HepG2 (cell line): ENCODE measurements at regions not wholly inside any gene's neighbourhood (a gene's known extent, or its start where the extent isn't known, plus 50 kb on each side); places are given as distances from the start of the nearest gene placed in this dataset.

Experiments used
- ATAC-seq: fragments of 200-7000 bp; cut with Tn5 transposase; 3 replicates; pipeline ENCODE4 v1.9.1; 2020; ENCODE audit warnings: mild to moderate bottlenecking, moderate library complexity
- BruUV-seq: library from RNA; stranded (reverse); fragments of 400-500 nt; replicated peaks from 2 replicates; lab custom pipeline; 2021; lab: Mats Ljungman, UMichigan
- CTCF ChIA-PET: fragments of 300-600 bp; formaldehyde crosslinking; extraction: SDS; loops from one replicate; lab custom pipeline; 2021; ENCODE audit warnings: low total read pairs, inconsistent platforms, low intra/inter-chr PET ratio; lab: Yijun Ruan, JAX
- POLR2A ChIA-PET: fragments of 350-600 bp; sonication (Branson Sonifier 250); formaldehyde crosslinking; loops from one replicate; lab custom pipeline; 2020; ENCODE audit warnings: antibody characterized with exemption, inconsistent platforms; lab: Yijun Ruan, JAX
- DNase-seq: peaks from one replicate; pipeline ENCODE4 v3.0.0-alpha.2; 2015; ENCODE audit warnings: low spot score
- FAIRE-seq: peaks from 3 replicates; lab custom pipeline; 2011; peaks lifted over from hg19 to GRCh38; lab: Jason Lieb, UNC
- H2AFZ ChIP-seq: one replicate; pipeline ENCODE4 v1.6.1; 2011; ENCODE audit warnings: low read length, inconsistent platforms
- H3K27ac ChIP-seq: fragments of 300-600 bp; 3 replicates; pipeline ENCODE4 v1.8.0; 2011; ENCODE audit warnings: mixed run types, mild to moderate bottlenecking, mixed read lengths, low read length, inconsistent platforms; ENCODE audit not compliant: insufficient read depth; ENCODE audit errors: extremely low read length
- H3K27me3 ChIP-seq, 2 experiments: fragments of 200-600 bp in 1 of 2; 2 replicates in 1 of 2; 3 replicates in 1 of 2; pipeline versions ENCODE4 v1.6.0 to v1.8.0; 2011; ENCODE audit warnings: low read length in 2 of 2, mild to moderate bottlenecking in 2 of 2, moderate library complexity in 2 of 2, inconsistent platforms in 1 of 2; ENCODE audit not compliant: insufficient read depth in 2 of 2, control insufficient read depth in 1 of 2
- H3K36me3 ChIP-seq, 2 experiments: fragments of 200-600 bp in 1 of 2; replicated peaks in 1 of 2; 2 replicates in 1 of 2; 3 replicates in 1 of 2; pipeline versions ENCODE4 v1.5.1 to v1.8.0; 2011; ENCODE audit warnings: low read length in 2 of 2, inconsistent platforms in 1 of 2; ENCODE audit not compliant: insufficient read depth in 2 of 2, control insufficient read depth in 1 of 2
- H3K4me1 ChIP-seq: 2 replicates; pipeline ENCODE4 v1.5.1; 2012; ENCODE audit warnings: low read length, inconsistent platforms; ENCODE audit not compliant: insufficient read depth
- H3K4me2 ChIP-seq: 2 replicates; pipeline ENCODE4 v1.6.0; 2011; ENCODE audit warnings: low read depth, low read length, inconsistent platforms
- H3K4me3 ChIP-seq, 3 experiments: fragments of 200-600 bp in 1 of 3; sonication (generic), shearing (Covaris generic) in 1 of 3; replicated peaks in 1 of 3; 2 replicates each; pipeline ENCODE4 v1.5.1; 2011 to 2016; ENCODE audit warnings: low read length in 3 of 3, inconsistent platforms in 2 of 3, low read depth in 2 of 3, mild to moderate bottlenecking in 2 of 3, control low read depth in 1 of 3, mixed read lengths in 1 of 3; ENCODE audit not compliant: insufficient read depth in 1 of 3
- H3K79me2 ChIP-seq: one replicate; pipeline ENCODE4 v1.6.1; 2011; ENCODE audit warnings: low read length, inconsistent platforms; ENCODE audit not compliant: insufficient read depth
- H3K9ac ChIP-seq: 2 replicates; pipeline ENCODE4 v1.6.0; 2011; ENCODE audit warnings: mild to moderate bottlenecking, low read depth, low read length, inconsistent platforms; ENCODE audit not compliant: insufficient read depth
- H3K9me3 ChIP-seq: 2 replicates; pipeline ENCODE4 v1.5.1; 2012; ENCODE audit warnings: mild to moderate bottlenecking, low read length
- H4K20me1 ChIP-seq: 2 replicates; pipeline ENCODE4 v1.6.0; 2011; ENCODE audit warnings: inconsistent platforms, mild to moderate bottlenecking, low read length, moderate library complexity; ENCODE audit not compliant: insufficient read depth
- ATF2 ChIP-seq: sonication (generic); formaldehyde crosslinking; IDR thresholded peaks from 2 replicates; pipeline ENCODE4 v1.4.0; 2020; ENCODE audit warnings: missing genetic modification reagents
- ATF7 ChIP-seq, 2 experiments: fragments of 450-650 bp in 1 of 2; sonication (generic) in 1 of 2; formaldehyde crosslinking in 1 of 2; IDR thresholded peaks; 2 replicates each; pipeline versions ENCODE4 v1.4.0 to v1.6.1; 2016 to 2020; ENCODE audit warnings: antibody characterized with exemption in 1 of 2, mild to moderate bottlenecking in 1 of 2, missing genetic modification reagents in 1 of 2
- CEBPB ChIP-seq: IDR thresholded peaks from 2 replicates; pipeline ENCODE4 v1.6.1; 2011; ENCODE audit warnings: low read depth, low read length, improper control_type of control experiment, borderline replicate concordance
- ESRRA ChIP-seq: sonication (generic); formaldehyde crosslinking; IDR thresholded peaks from 2 replicates; pipeline ENCODE4 v1.5.1; 2020; ENCODE audit warnings: mild to moderate bottlenecking, low read depth, missing genetic modification reagents
- HMGXB3 ChIP-seq: sonication (generic); formaldehyde crosslinking; IDR thresholded peaks from 2 replicates; pipeline ENCODE4 v1.4.0; 2020; ENCODE audit warnings: missing genetic modification reagents, borderline replicate concordance
- SCMH1 ChIP-seq: sonication (generic); formaldehyde crosslinking; IDR thresholded peaks from 2 replicates; pipeline ENCODE4 v1.9.0; 2021; ENCODE audit warnings: missing genetic modification reagents, mild to moderate bottlenecking, borderline replicate concordance
- WGBS: methylation state at CpG from one replicate; pipeline ENCODE4 v1.1.6; 2017; ENCODE audit warnings: low lambda C conversion rate; 5-methylcytosine and 5-hydroxymethylcytosine counted together
- in situ Hi-C: cut with HindIII; loops from 2 replicates; pipeline ENCODE4 v1.10.0; 2017; ENCODE audit warnings: low pct_unique_long_range_greater_than_20kb; ENCODE audit not compliant: extremely low pct_ligation_motif_present
- intact Hi-C: fragments of 100-400 bp; cut with micrococcal nuclease; formaldehyde crosslinking; loops from one replicate; pipeline ENCODE4 v1.10.0; 2022; ENCODE audit not compliant: unreplicated experiment
- TF ChIP-seq, protein P1 (sequence below): sonication (generic); formaldehyde crosslinking; IDR thresholded peaks from 2 replicates; pipeline ENCODE4 v1.8.0; 2022; ENCODE audit warnings: missing genetic modification reagents, low read depth, mild to moderate bottlenecking, borderline replicate concordance

DNA sequence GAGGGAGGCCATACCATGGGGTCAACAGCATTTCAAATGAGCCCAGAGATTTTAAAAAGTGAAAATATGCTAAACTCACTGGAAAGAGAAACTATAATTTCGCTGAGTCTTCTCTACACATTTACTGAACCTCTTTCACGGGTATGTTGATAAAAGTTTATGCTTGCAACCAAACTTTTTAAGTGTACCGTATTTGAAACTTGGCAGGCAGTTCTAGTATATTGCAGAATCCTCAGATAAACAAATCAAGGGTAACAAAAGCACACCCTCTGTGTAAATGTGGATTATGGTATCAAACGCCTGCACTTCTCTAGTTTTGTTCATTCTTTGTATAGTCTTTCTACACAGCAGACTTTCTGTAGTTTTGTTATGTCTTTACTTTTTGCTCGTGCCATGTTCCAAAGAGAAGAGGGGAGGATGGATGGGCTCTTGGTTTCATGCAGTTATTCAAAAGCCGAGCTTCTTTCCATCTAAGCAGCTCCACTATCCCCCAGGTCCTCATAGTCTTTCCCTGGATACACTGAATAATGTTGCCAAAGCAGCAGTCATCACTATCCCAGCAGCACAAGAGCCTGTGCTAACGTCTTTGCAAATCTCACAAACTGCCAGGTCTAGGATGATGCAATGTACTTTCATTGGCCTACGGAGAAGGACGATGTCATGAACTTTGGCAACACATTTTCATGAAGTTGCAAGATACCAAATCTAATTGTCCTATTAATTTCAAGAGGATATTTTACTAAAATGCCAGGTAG, 131.2 kb downstream of the MPP7 start:
- Histone ChIP-seq H2AFZ (no peak overlapping the region), H3K36me3 (no peaks in the 10 kb centered on the region), H3K79me2 (no peaks in the 10 kb centered on the region), H3K9ac (no peak overlapping the region), H3K27me3 (no peaks in the 10 kb centered on the region; a peak in 1 of 5 replicates), H3K4me3 (no peak overlapping the region), H3K27ac (no peak overlapping the region), H4K20me1 (no peaks in the 10 kb centered on the region), H3K4me1 (peaks cover 5% of the 10 kb centered on the region; the same call in 1 of the 2 replicates), H3K4me2 (no peak overlapping the region), H3K9me3 (no peaks in the 10 kb centered on the region)
- TF ChIP-seq SCMH1 (CRISPR knock-in tag) (no peak), ATF2 (CRISPR knock-in tag) (no peak), HMGXB3 (no peak), ATF7 (IDR thresholded peaks at IDR 0.05) (peak; percentile 38; the same call in 1 of the 2 replicates), ATF7 (CRISPR knock-in tag; IDR thresholded peaks at IDR 0.05) (no peak), CEBPB (peak; percentile 56), ESRRA (CRISPR knock-in tag) (no peak)
- TF ChIP-seq, protein P1, sequence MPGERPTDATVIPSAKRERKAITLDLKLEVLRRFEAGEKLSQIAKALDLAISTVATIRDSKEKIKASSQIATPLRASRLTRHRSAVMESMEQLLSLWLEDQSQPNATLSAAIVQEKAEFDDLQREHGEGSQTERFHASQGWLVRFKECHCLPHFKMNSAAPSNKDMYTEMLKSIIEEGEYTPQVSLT (CRISPR knock-in tag), result no peak
- CTCF ChIA-PET, result no interaction called here
- WGBS, result 91% methylated on average over 9 of the region's 9 CpGs
- in situ Hi-C loops, result no loop called here
- intact Hi-C loops, result no loop called here
- POLR2A ChIA-PET, result no interaction called here
- BruUV-seq, result no TSS peak
- DNase-seq (no peak), ATAC-seq (no peak), FAIRE-seq (no peak)
